ENCODE measurements at regions not wholly inside any gene's neighbourhood (a gene's known extent, or its start where the extent isn't known, plus 50 kb on each side); places are given as distances from the start of the nearest gene placed in this dataset.
A peak's percentile ranks its signal among the peaks of the same experiment; 100 is the strongest.
"Not testable (repeated sequence)": the region's sequence is repeated elsewhere in the genome, so short reads cannot be mapped to it uniquely, and the experiment has no call there.

- H3K4me1 ChIP-seq (ENCODE audit: control insufficient read depth, insufficient read depth, low read length); DNase-seq (ENCODE audit: low read depth, low spot score); H3K36me3 ChIP-seq (ENCODE audit: control insufficient read depth, insufficient read depth, low read length); H3K9me3 ChIP-seq (ENCODE audit: control insufficient read depth, insufficient read depth, low read length); H3K27ac ChIP-seq (ENCODE audit: low read length); H3K27me3 ChIP-seq (ENCODE audit: control insufficient read depth, insufficient read depth, low read length); H3K4me3 ChIP-seq (ENCODE audit: low read length): not testable (repeated sequence)
- WGBS (ENCODE audit: insufficient coverage, insufficient read length) = no CpG with 5 or more reads among the region's 7 CpGs
Measured at GRCh38 chr1:146415017-146415416, 186.2 kb upstream of the NOTCH2NLA start.

GRCh38 chr1:146413911-146414310, 185.1 kb upstream of the NOTCH2NLA start:
- not testable (repeated sequence) for H3K9me3 ChIP-seq (ENCODE audit: control insufficient read depth, insufficient read depth, low read length); DNase-seq (ENCODE audit: low read depth, low spot score); H3K27me3 ChIP-seq (ENCODE audit: control insufficient read depth, insufficient read depth, low read length); H3K4me3 ChIP-seq (ENCODE audit: low read length); H3K36me3 ChIP-seq (ENCODE audit: control insufficient read depth, insufficient read depth, low read length); H3K4me1 ChIP-seq (ENCODE audit: control insufficient read depth, insufficient read depth, low read length); H3K27ac ChIP-seq (ENCODE audit: low read length)
- no CpG with 5 or more reads among the region's 6 CpGs for WGBS (ENCODE audit: insufficient coverage, insufficient read length)

GRCh38 chr1:146411923-146412322, 183.1 kb upstream of the NOTCH2NLA start:
- H3K27ac ChIP-seq (ENCODE audit: low read length); H3K4me1 ChIP-seq (ENCODE audit: control insufficient read depth, insufficient read depth, low read length); DNase-seq (ENCODE audit: low read depth, low spot score); H3K4me3 ChIP-seq (ENCODE audit: low read length); H3K9me3 ChIP-seq (ENCODE audit: control insufficient read depth, insufficient read depth, low read length); H3K27me3 ChIP-seq (ENCODE audit: control insufficient read depth, insufficient read depth, low read length); H3K36me3 ChIP-seq (ENCODE audit: control insufficient read depth, insufficient read depth, low read length): not testable (repeated sequence)
- WGBS (ENCODE audit: insufficient coverage, insufficient read length) = no CpG with 5 or more reads among the region's 3 CpGs

GRCh38 chr1:146409817-146410441, 181.1 kb upstream of the NOTCH2NLA start:
- H3K27me3 ChIP-seq (ENCODE audit: control insufficient read depth, insufficient read depth, low read length); H3K36me3 ChIP-seq (ENCODE audit: control insufficient read depth, insufficient read depth, low read length): not testable (repeated sequence)
- peak; percentile 60 for DNase-seq (ENCODE audit: low read depth, low spot score)

GRCh38 chr1:146409116-146409801, 180.4 kb upstream of the NOTCH2NLA start:
- not testable (repeated sequence) for H3K27ac ChIP-seq (ENCODE audit: low read length); DNase-seq (ENCODE audit: low read depth, low spot score); H3K9me3 ChIP-seq (ENCODE audit: control insufficient read depth, insufficient read depth, low read length); H3K4me1 ChIP-seq (ENCODE audit: control insufficient read depth, insufficient read depth, low read length); H3K27me3 ChIP-seq (ENCODE audit: control insufficient read depth, insufficient read depth, low read length); H3K4me3 ChIP-seq (ENCODE audit: low read length); H3K36me3 ChIP-seq (ENCODE audit: control insufficient read depth, insufficient read depth, low read length)
- WGBS (ENCODE audit: insufficient coverage, insufficient read length) = no CpG with 5 or more reads among the region's 24 CpGs

More at GRCh38 chr1:146409817-146410441, 181.1 kb upstream of the NOTCH2NLA start:
- H3K9me3 ChIP-seq (ENCODE audit: control insufficient read depth, insufficient read depth, low read length); H3K4me3 ChIP-seq (ENCODE audit: low read length); H3K27ac ChIP-seq (ENCODE audit: low read length); H3K4me1 ChIP-seq (ENCODE audit: control insufficient read depth, insufficient read depth, low read length): not testable (repeated sequence)
- no CpG with 5 or more reads among the region's 26 CpGs for WGBS (ENCODE audit: insufficient coverage, insufficient read length)

- H3K4me1 ChIP-seq (ENCODE audit: control insufficient read depth, insufficient read depth, low read length); H3K27ac ChIP-seq (ENCODE audit: low read length); H3K27me3 ChIP-seq (ENCODE audit: control insufficient read depth, insufficient read depth, low read length); H3K36me3 ChIP-seq (ENCODE audit: control insufficient read depth, insufficient read depth, low read length); DNase-seq (ENCODE audit: low read depth, low spot score); H3K4me3 ChIP-seq (ENCODE audit: low read length); H3K9me3 ChIP-seq (ENCODE audit: control insufficient read depth, insufficient read depth, low read length): not testable (repeated sequence)
- WGBS (ENCODE audit: insufficient coverage, insufficient read length) = no CpG with 5 or more reads among the region's 7 CpGs
Measured at GRCh38 chr1:146401281-146401825, 172.5 kb upstream of the NOTCH2NLA start.

- not testable (repeated sequence) for H3K27me3 ChIP-seq (ENCODE audit: control insufficient read depth, insufficient read depth, low read length); H3K9me3 ChIP-seq (ENCODE audit: control insufficient read depth, insufficient read depth, low read length); H3K36me3 ChIP-seq (ENCODE audit: control insufficient read depth, insufficient read depth, low read length); H3K27ac ChIP-seq (ENCODE audit: low read length); DNase-seq (ENCODE audit: low read depth, low spot score); H3K4me3 ChIP-seq (ENCODE audit: low read length); H3K4me1 ChIP-seq (ENCODE audit: control insufficient read depth, insufficient read depth, low read length)
- WGBS (ENCODE audit: insufficient coverage, insufficient read length) = no CpG with 5 or more reads among the region's 8 CpGs
Measured at GRCh38 chr1:146400173-146401121, 171.6 kb upstream of the NOTCH2NLA start.

GRCh38 chr1:146399225-146399624, 170.4 kb upstream of the NOTCH2NLA start:
- H3K27me3 ChIP-seq (ENCODE audit: control insufficient read depth, insufficient read depth, low read length); H3K36me3 ChIP-seq (ENCODE audit: control insufficient read depth, insufficient read depth, low read length); DNase-seq (ENCODE audit: low read depth, low spot score); H3K27ac ChIP-seq (ENCODE audit: low read length); H3K4me3 ChIP-seq (ENCODE audit: low read length); H3K9me3 ChIP-seq (ENCODE audit: control insufficient read depth, insufficient read depth, low read length); H3K4me1 ChIP-seq (ENCODE audit: control insufficient read depth, insufficient read depth, low read length): not testable (repeated sequence)
- no CpG with 5 or more reads among the region's 2 CpGs for WGBS (ENCODE audit: insufficient coverage, insufficient read length)

GRCh38 chr1:146396801-146397200, 168.0 kb upstream of the NOTCH2NLA start:
- not testable (repeated sequence) for H3K4me1 ChIP-seq (ENCODE audit: control insufficient read depth, insufficient read depth, low read length); H3K9me3 ChIP-seq (ENCODE audit: control insufficient read depth, insufficient read depth, low read length); H3K36me3 ChIP-seq (ENCODE audit: control insufficient read depth, insufficient read depth, low read length); H3K4me3 ChIP-seq (ENCODE audit: low read length); DNase-seq (ENCODE audit: low read depth, low spot score); H3K27ac ChIP-seq (ENCODE audit: low read length); H3K27me3 ChIP-seq (ENCODE audit: control insufficient read depth, insufficient read depth, low read length)

GRCh38 chr1:146396242-146396641, 167.4 kb upstream of the NOTCH2NLA start:
- H3K9me3 ChIP-seq (ENCODE audit: control insufficient read depth, insufficient read depth, low read length); H3K4me3 ChIP-seq (ENCODE audit: low read length); DNase-seq (ENCODE audit: low read depth, low spot score); H3K27me3 ChIP-seq (ENCODE audit: control insufficient read depth, insufficient read depth, low read length); H3K27ac ChIP-seq (ENCODE audit: low read length); H3K4me1 ChIP-seq (ENCODE audit: control insufficient read depth, insufficient read depth, low read length); H3K36me3 ChIP-seq (ENCODE audit: control insufficient read depth, insufficient read depth, low read length): not testable (repeated sequence)
- WGBS (ENCODE audit: insufficient coverage, insufficient read length) = no CpG with 5 or more reads among the region's 6 CpGs
